ENCODE measurements at regions not wholly inside any gene's neighbourhood (a gene's known extent, or its start where the extent isn't known, plus 50 kb on each side); places are given as distances from the start of the nearest gene placed in this dataset.
"Not testable (repeated sequence)": the region's sequence is repeated elsewhere in the genome, so short reads cannot be mapped to it uniquely, and the experiment has no call there.

- no peak for TF ChIP-seq CTCF (IDR thresholded peaks at IDR 0.05; ENCODE audit: insufficient read depth, low read length, poor library complexity, severe bottlenecking)
- H3K27me3 ChIP-seq (ENCODE audit: control insufficient read depth, insufficient read depth, low read length), result no peaks in the 10 kb centered on the region
- H3K36me3 ChIP-seq (ENCODE audit: control insufficient read depth, insufficient read depth, low read length), result no peaks in the 10 kb centered on the region
- H3K4me3 ChIP-seq (ENCODE audit: low read depth, low read length), result no peak overlapping the region
- no peak for DNase-seq (ENCODE audit: low read depth)
Measured at GRCh38 chr5:77896338-77896737, 120.2 kb upstream of the TBCA start.

- H3K27me3 ChIP-seq (ENCODE audit: control insufficient read depth, insufficient read depth, low read length); H3K4me3 ChIP-seq (ENCODE audit: low read depth, low read length); H3K36me3 ChIP-seq (ENCODE audit: control insufficient read depth, insufficient read depth, low read length); DNase-seq (ENCODE audit: low read depth): not testable (repeated sequence)
Measured at GRCh38 chr5:77894103-77894502, 118.0 kb upstream of the TBCA start.

GRCh38 chr5:77893225-77893860, 117.2 kb upstream of the TBCA start:
- Histone ChIP-seq H3K4me3 (ENCODE audit: low read depth, low read length) (no peak overlapping the region), H3K36me3 (ENCODE audit: control insufficient read depth, insufficient read depth, low read length) (no peaks in the 10 kb centered on the region), H3K27me3 (ENCODE audit: control insufficient read depth, insufficient read depth, low read length) (no peaks in the 10 kb centered on the region)
- peak; percentile 87 for DNase-seq (ENCODE audit: low read depth)
- no peak for TF ChIP-seq CTCF (IDR thresholded peaks at IDR 0.05; ENCODE audit: insufficient read depth, low read length, poor library complexity, severe bottlenecking)

GRCh38 chr5:77892061-77893010, 116.2 kb upstream of the TBCA start:
- H3K4me3 ChIP-seq (ENCODE audit: low read depth, low read length), result no peak overlapping the region

GRCh38 chr5:77885519-77885918, 109.4 kb upstream of the TBCA start:
- no peak for DNase-seq (ENCODE audit: low read depth)
- no peak for TF ChIP-seq CTCF (IDR thresholded peaks at IDR 0.05; ENCODE audit: insufficient read depth, low read length, poor library complexity, severe bottlenecking)
- H3K27me3 ChIP-seq (ENCODE audit: control insufficient read depth, insufficient read depth, low read length), result peaks cover 6% of the 10 kb centered on the region

More at GRCh38 chr5:77892061-77893010, 116.2 kb upstream of the TBCA start:
- TF ChIP-seq CTCF (IDR thresholded peaks at IDR 0.05; ENCODE audit: insufficient read depth, low read length, poor library complexity, severe bottlenecking), result no peak
- Histone ChIP-seq H3K27me3 (ENCODE audit: control insufficient read depth, insufficient read depth, low read length) (no peaks in the 10 kb centered on the region), H3K36me3 (ENCODE audit: control insufficient read depth, insufficient read depth, low read length) (no peaks in the 10 kb centered on the region)
- no peak for DNase-seq (ENCODE audit: low read depth)

GRCh38 chr5:77882670-77883257, 106.6 kb upstream of the TBCA start:
- Histone ChIP-seq H3K4me3 (ENCODE audit: low read depth, low read length) (no peak overlapping the region), H3K36me3 (ENCODE audit: control insufficient read depth, insufficient read depth, low read length) (no peaks in the 10 kb centered on the region), H3K27me3 (ENCODE audit: control insufficient read depth, insufficient read depth, low read length) (peaks cover 6% of the 10 kb centered on the region)
- no peak for DNase-seq (ENCODE audit: low read depth)
- no peak for TF ChIP-seq CTCF (IDR thresholded peaks at IDR 0.05; ENCODE audit: insufficient read depth, low read length, poor library complexity, severe bottlenecking)

More at GRCh38 chr5:77885519-77885918, 109.4 kb upstream of the TBCA start:
- H3K36me3 ChIP-seq (ENCODE audit: control insufficient read depth, insufficient read depth, low read length), result no peaks in the 10 kb centered on the region
- no peak overlapping the region for H3K4me3 ChIP-seq (ENCODE audit: low read depth, low read length)

Data from kidney epithelial cell (primary cell).